Panc1 (cell line): ENCODE measurements at regions not wholly inside any gene's neighbourhood (a gene's known extent, or its start where the extent isn't known, plus 50 kb on each side); places are given as distances from the start of the nearest gene placed in this dataset.

Source experiments
- ATAC-seq: fragments of 200-7000 bp; cut with Tn5 transposase; 2 replicates; pipeline ENCODE4 v1.9.1; 2020; ENCODE audit warnings: mild to moderate bottlenecking, moderate library complexity
- BruUV-seq: library from RNA; stranded (reverse); fragments of 400-500 nt; replicated peaks from 2 replicates; lab custom pipeline; 2021; lab: Mats Ljungman, UMichigan
- CTCF ChIA-PET: fragments of 300-600 bp; sonication (Branson Sonifier 250); formaldehyde crosslinking; loops from one replicate; lab custom pipeline; 2022; ENCODE audit warnings: antibody characterized with exemption; lab: Charles Lee
- POLR2A ChIA-PET: fragments of 300-600 bp; sonication (Branson Sonifier 250); formaldehyde crosslinking; loops from one replicate; lab custom pipeline; 2022; ENCODE audit warnings: antibody characterized with exemption; lab: Charles Lee
- DNase-seq: peaks from one replicate; pipeline ENCODE4 v3.0.0-alpha.2; 2010; ENCODE audit warnings: low read depth, low spot score
- H3K27ac ChIP-seq: 2 replicates; pipeline ENCODE4 v1.5.1; 2011; ENCODE audit warnings: mild to moderate bottlenecking, low read length, inconsistent platforms
- H3K27me3 ChIP-seq: fragments of 200-500 bp; sonication (Bioruptor generic); 2 replicates; pipeline ENCODE4 v1.6.0; 2014; ENCODE audit warnings: low read length, inconsistent platforms; ENCODE audit not compliant: control insufficient read depth, insufficient read depth
- H3K36me3 ChIP-seq: fragments of 200-500 bp; sonication (Bioruptor generic); 2 replicates; pipeline ENCODE4 v1.5.1; 2014; ENCODE audit warnings: inconsistent platforms, mild to moderate bottlenecking, low read length, moderate library complexity; ENCODE audit not compliant: control insufficient read depth, insufficient read depth
- H3K4me1 ChIP-seq: 2 replicates; pipeline ENCODE4 v1.5.1; 2011; ENCODE audit warnings: inconsistent platforms, mild to moderate bottlenecking, low read length, moderate library complexity; ENCODE audit not compliant: control insufficient read depth, insufficient read depth
- H3K4me3 ChIP-seq, 2 experiments: 2 replicates each; pipeline ENCODE4 v1.5.1; 2011 to 2012; ENCODE audit warnings: low read depth in 2 of 2, low read length in 2 of 2, mild to moderate bottlenecking in 2 of 2, inconsistent platforms in 1 of 2, moderate library complexity in 1 of 2
- H3K9me3 ChIP-seq: fragments of 200-500 bp; sonication (Bioruptor generic); 2 replicates; pipeline ENCODE4 v1.5.1; 2014; ENCODE audit warnings: low read depth, mild to moderate bottlenecking, inconsistent platforms, low read length, moderate library complexity; ENCODE audit not compliant: control insufficient read depth, insufficient read depth
- CTCF ChIP-seq: fragments of 450-650 bp; IDR thresholded peaks from 2 replicates; pipeline ENCODE4 v1.5.1; 2017; ENCODE audit warnings: mild to moderate bottlenecking
- POLR2AphosphoS5 ChIP-seq: IDR thresholded peaks from 2 replicates; pipeline ENCODE4 v1.6.1; 2012; ENCODE audit warnings: mild to moderate bottlenecking, low read depth, low read length, moderate library complexity
- SIN3A ChIP-seq: IDR thresholded peaks from 2 replicates; pipeline ENCODE4 v1.6.1; 2012; ENCODE audit warnings: low read depth, mild to moderate bottlenecking, low read length, moderate library complexity, borderline replicate concordance; ENCODE audit not compliant: insufficient read depth
- TCF7L2 ChIP-seq: IDR thresholded peaks from 2 replicates; pipeline ENCODE4 v1.6.1; 2011; ENCODE audit warnings: mild to moderate bottlenecking, low read depth, low read length, inconsistent platforms
- in situ Hi-C: cut with HindIII; loops from 2 replicates; pipeline ENCODE4 v1.10.0; 2016; ENCODE audit warnings: low sequenced_read_pairs, low pct_unique_long_range_greater_than_20kb
- intact Hi-C: fragments of 100-400 bp; cut with micrococcal nuclease; formaldehyde crosslinking; loops from one replicate; pipeline ENCODE4 v1.10.0; 2022; ENCODE audit not compliant: unreplicated experiment
- TF ChIP-seq, protein P1 (sequence below), 2 experiments: IDR thresholded peaks; 2 replicates each; pipeline ENCODE4 v1.6.1; 2011 to 2012; ENCODE audit warnings: low read depth in 2 of 2, control low read depth in 1 of 2, low read length in 1 of 2, mild to moderate bottlenecking in 1 of 2, moderate library complexity in 1 of 2; ENCODE audit not compliant: insufficient read depth in 1 of 2

GRCh38 chr9:108178318-108178717 lies 677.5 kb downstream of the ACTL7B start:
- ATAC-seq (no peak), DNase-seq (no peak)
- in situ Hi-C loops = no loop called here
- Histone ChIP-seq H3K9me3 (no peaks in the 10 kb centered on the region), H3K27ac (no peak overlapping the region), H3K4me1 (no peaks in the 10 kb centered on the region), H3K36me3 (no peaks in the 10 kb centered on the region), H3K27me3 (no peaks in the 10 kb centered on the region), H3K4me3 (no peak overlapping the region)
- intact Hi-C loops = no loop called here
- BruUV-seq = no TSS peak
- POLR2A ChIA-PET = no interaction called here
- TF ChIP-seq, protein P1, sequence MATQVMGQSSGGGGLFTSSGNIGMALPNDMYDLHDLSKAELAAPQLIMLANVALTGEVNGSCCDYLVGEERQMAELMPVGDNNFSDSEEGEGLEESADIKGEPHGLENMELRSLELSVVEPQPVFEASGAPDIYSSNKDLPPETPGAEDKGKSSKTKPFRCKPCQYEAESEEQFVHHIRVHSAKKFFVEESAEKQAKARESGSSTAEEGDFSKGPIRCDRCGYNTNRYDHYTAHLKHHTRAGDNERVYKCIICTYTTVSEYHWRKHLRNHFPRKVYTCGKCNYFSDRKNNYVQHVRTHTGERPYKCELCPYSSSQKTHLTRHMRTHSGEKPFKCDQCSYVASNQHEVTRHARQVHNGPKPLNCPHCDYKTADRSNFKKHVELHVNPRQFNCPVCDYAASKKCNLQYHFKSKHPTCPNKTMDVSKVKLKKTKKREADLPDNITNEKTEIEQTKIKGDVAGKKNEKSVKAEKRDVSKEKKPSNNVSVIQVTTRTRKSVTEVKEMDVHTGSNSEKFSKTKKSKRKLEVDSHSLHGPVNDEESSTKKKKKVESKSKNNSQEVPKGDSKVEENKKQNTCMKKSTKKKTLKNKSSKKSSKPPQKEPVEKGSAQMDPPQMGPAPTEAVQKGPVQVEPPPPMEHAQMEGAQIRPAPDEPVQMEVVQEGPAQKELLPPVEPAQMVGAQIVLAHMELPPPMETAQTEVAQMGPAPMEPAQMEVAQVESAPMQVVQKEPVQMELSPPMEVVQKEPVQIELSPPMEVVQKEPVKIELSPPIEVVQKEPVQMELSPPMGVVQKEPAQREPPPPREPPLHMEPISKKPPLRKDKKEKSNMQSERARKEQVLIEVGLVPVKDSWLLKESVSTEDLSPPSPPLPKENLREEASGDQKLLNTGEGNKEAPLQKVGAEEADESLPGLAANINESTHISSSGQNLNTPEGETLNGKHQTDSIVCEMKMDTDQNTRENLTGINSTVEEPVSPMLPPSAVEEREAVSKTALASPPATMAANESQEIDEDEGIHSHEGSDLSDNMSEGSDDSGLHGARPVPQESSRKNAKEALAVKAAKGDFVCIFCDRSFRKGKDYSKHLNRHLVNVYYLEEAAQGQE (IDR thresholded peaks at IDR 0.05; ENCODE audit: insufficient read depth in 1 of 2, low read depth in 2 of 2, low read length in 1 of 2) = no peak
- CTCF ChIA-PET = no interaction called here

GRCh38 chr9:108168236-108168850 lies 678.8 kb upstream of the KLF4 start:
- H3K27ac ChIP-seq = no peak overlapping the region
- CTCF ChIA-PET = no interaction called here
- no peak for ATAC-seq
- BruUV-seq = no TSS peak
- H3K4me1 ChIP-seq = no peaks in the 10 kb centered on the region
- no peak overlapping the region for H3K4me3 ChIP-seq
- POLR2A ChIA-PET = no interaction called here
- H3K36me3 ChIP-seq = no peaks in the 10 kb centered on the region
- DNase-seq = no peak
- no peaks in the 10 kb centered on the region for H3K27me3 ChIP-seq
- in situ Hi-C loops = no loop called here
- intact Hi-C loops = no loop called here
- TF ChIP-seq, protein P1 (IDR thresholded peaks at IDR 0.05; ENCODE audit: insufficient read depth in 1 of 2, low read depth in 2 of 2, low read length in 1 of 2) = no peak
- no peak for TF ChIP-seq CTCF
- TF ChIP-seq TCF7L2 = no peak
- TF ChIP-seq SIN3A = no peak
- no peak for TF ChIP-seq POLR2AphosphoS5
- no peaks in the 10 kb centered on the region for H3K9me3 ChIP-seq
